Transverse colon (tissue), 4 donors: ENCODE measurements at regions not wholly inside any gene's neighbourhood (a gene's known extent, or its start where the extent isn't known, plus 50 kb on each side); places are given as distances from the start of the nearest gene placed in this dataset.

Experiments
- DNase-seq: peaks from one replicate; pipeline ENCODE4 v3.0.0-alpha.2; 2019
- H3K27ac ChIP-seq, 4 donors: fragments of 200-600 bp; sonication (generic); 2 replicates each; pipeline ENCODE4 v1.5.1; 2016 to 2018; ENCODE audit warnings: inconsistent platforms in 4 of 4
- H3K27me3 ChIP-seq: fragments of 200-600 bp; sonication (generic); 2 replicates; pipeline ENCODE4 v1.5.1; 2017; ENCODE audit warnings: inconsistent platforms
- H3K36me3 ChIP-seq, 4 donors: fragments of 200-600 bp; sonication (generic); 2 replicates each; pipeline ENCODE4 v1.5.1; 2017 to 2019; ENCODE audit warnings: inconsistent platforms in 4 of 4
- H3K4me1 ChIP-seq, 4 donors: fragments of 200-600 bp; sonication (generic); 2 replicates each; pipeline ENCODE4 v1.5.1; 2017 to 2020; ENCODE audit warnings: inconsistent platforms in 4 of 4
- H3K4me3 ChIP-seq, 4 donors: fragments of 200-600 bp; sonication (generic); 1 replicate in 1 of 4; 2 replicates in 3 of 4; pipeline versions ENCODE4 v1.5.1 to v1.6.1; 2017 to 2019; ENCODE audit warnings: inconsistent platforms in 4 of 4
- H3K9me3 ChIP-seq, 2 donors: fragments of 200-600 bp; sonication (generic); 2 replicates each; pipeline ENCODE4 v1.5.1; 2017 to 2019; ENCODE audit warnings: inconsistent platforms in 2 of 2
- EP300 ChIP-seq: sonication (generic); formaldehyde crosslinking; IDR thresholded peaks from one replicate; pipeline ENCODE4 v1.6.1; 2017; ENCODE audit warnings: antibody characterized with exemption, low read depth
- POLR2A ChIP-seq: fragments of 450-650 bp; IDR thresholded peaks from one replicate; pipeline ENCODE4 v1.6.1; 2016; ENCODE audit warnings: antibody characterized with exemption, mild to moderate bottlenecking, moderate library complexity
- POLR2AphosphoS5 ChIP-seq, 3 donors: sonication (generic); formaldehyde crosslinking; IDR thresholded peaks; one replicate each; pipeline ENCODE4 v1.6.1; 2016; ENCODE audit warnings: antibody characterized with exemption in 3 of 3
- WGBS, 2 donors: methylation state at CpG; one replicate each; pipeline ENCODE4 v1.1.5; 2018; ENCODE audit warnings: low coverage in 1 of 2; 5-methylcytosine and 5-hydroxymethylcytosine counted together
- in situ Hi-C, 4 donors: fragments of 200-750 bp; cut with MboI; loops; one replicate each; pipeline versions ENCODE4 v1.15.0 to v1.15.1; 2017; ENCODE audit warnings: low sequenced_read_pairs in 3 of 4, low pct_ligation_motif_present in 1 of 4, low pct_unique_long_range_greater_than_20kb in 1 of 4
- intact Hi-C: fragments of 100-400 bp; cut with DNase I; formaldehyde crosslinking; loops from one replicate; pipeline ENCODE4 v1.15.1; 2023; ENCODE audit warnings: low total_unique reads
- TF ChIP-seq, protein P1 (sequence below), 5 experiments: fragments of 200-600 bp in 3 of 5; fragments of 450-650 bp in 2 of 5; sonication (generic) in 3 of 5; IDR thresholded peaks; 1 replicate in 2 of 5; 2 replicates in 3 of 5; pipeline ENCODE4 v1.5.1; 2016 to 2017; ENCODE audit warnings: antibody characterized with exemption in 5 of 5, inconsistent platforms in 3 of 5, mild to moderate bottlenecking in 2 of 5, moderate library complexity in 1 of 5

DNA sequence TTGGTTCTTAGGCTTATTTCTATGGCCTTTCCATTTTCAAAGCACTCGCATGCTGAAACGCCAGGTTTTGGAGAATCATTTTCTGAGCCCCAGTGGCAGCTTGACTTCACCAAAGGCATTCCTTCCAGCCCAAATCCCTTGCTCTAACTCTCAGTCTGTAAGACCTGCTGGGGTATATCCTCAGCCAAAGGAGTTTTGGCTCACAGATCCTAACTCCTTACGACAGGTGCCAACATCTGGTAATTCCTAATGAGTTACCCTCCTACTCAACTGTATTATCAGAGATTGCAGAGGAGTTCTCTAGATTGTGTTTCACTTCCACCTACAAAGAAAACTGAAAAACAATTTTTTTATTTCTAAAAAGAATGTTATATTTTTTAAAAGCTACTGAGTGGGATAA is 79.0 kb upstream of the RAB27B start:
- no peak for DNase-seq
- intact Hi-C loops (no loop called here), in situ Hi-C loops (no loop called here)
- Histone ChIP-seq H3K4me3 (no peak overlapping the region), H3K9me3 (no peaks in the 10 kb centered on the region), H3K27ac (no peak overlapping the region), H3K27me3 (no peaks in the 10 kb centered on the region), H3K4me1 (peaks cover 0 to 10% (median 3%) of the 10 kb centered on the region in 4 donors), H3K36me3 (no peaks in the 10 kb centered on the region)
- TF ChIP-seq POLR2A (no peak), POLR2AphosphoS5 (IDR thresholded peaks at IDR 0.05) (no peak), EP300 (no peak)
- TF ChIP-seq, protein P1, sequence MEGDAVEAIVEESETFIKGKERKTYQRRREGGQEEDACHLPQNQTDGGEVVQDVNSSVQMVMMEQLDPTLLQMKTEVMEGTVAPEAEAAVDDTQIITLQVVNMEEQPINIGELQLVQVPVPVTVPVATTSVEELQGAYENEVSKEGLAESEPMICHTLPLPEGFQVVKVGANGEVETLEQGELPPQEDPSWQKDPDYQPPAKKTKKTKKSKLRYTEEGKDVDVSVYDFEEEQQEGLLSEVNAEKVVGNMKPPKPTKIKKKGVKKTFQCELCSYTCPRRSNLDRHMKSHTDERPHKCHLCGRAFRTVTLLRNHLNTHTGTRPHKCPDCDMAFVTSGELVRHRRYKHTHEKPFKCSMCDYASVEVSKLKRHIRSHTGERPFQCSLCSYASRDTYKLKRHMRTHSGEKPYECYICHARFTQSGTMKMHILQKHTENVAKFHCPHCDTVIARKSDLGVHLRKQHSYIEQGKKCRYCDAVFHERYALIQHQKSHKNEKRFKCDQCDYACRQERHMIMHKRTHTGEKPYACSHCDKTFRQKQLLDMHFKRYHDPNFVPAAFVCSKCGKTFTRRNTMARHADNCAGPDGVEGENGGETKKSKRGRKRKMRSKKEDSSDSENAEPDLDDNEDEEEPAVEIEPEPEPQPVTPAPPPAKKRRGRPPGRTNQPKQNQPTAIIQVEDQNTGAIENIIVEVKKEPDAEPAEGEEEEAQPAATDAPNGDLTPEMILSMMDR (IDR thresholded peaks at IDR 0.05), result no peak
- WGBS, 2 donors, result 78 to 89% methylated on average over 3 of the region's 3 CpGs

DNA sequence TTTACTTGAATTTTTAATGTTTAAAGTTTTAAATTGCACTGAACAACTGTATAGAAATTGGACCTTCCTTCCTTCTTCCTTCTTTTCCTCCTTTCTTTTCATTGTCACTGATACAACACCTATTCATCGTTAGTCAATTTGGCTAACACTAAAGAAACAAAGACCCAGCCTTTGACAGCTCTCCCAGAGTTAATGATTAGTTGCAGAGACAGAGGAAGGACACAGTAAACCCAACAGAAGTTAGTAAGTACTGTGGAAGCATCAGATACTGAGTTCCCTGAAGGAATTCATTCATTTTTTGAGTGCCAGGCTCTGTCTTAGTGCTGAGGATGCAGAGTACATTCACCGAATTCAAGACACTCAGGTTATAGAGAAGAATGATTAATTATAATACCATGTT is 77.9 kb upstream of the RAB27B start:
- intact Hi-C loops (loop anchor here (5.0 kb wide), 1 partner anchor 917 kb away; no protein-coding TSS in a partner anchor), in situ Hi-C loops (no loop called here)
- TF ChIP-seq, protein P1 (IDR thresholded peaks at IDR 0.05), result no peak
- no peak for TF ChIP-seq EP300
- TF ChIP-seq POLR2A, result no peak
- no peak for TF ChIP-seq POLR2AphosphoS5 (IDR thresholded peaks at IDR 0.05)
- Histone ChIP-seq H3K9me3 (no peaks in the 10 kb centered on the region), H3K27me3 (no peaks in the 10 kb centered on the region), H3K4me3 (no peak overlapping the region), H3K27ac (peak overlapping the region in 1 of 4 donors; percentile 10), H3K4me1 (peaks cover 0 to 10% (median 3%) of the 10 kb centered on the region in 4 donors), H3K36me3 (no peaks in the 10 kb centered on the region)
- DNase-seq, result no peak
- WGBS, 2 donors, result 38 to 49% methylated on average over 2 of the region's 2 CpGs

DNA sequence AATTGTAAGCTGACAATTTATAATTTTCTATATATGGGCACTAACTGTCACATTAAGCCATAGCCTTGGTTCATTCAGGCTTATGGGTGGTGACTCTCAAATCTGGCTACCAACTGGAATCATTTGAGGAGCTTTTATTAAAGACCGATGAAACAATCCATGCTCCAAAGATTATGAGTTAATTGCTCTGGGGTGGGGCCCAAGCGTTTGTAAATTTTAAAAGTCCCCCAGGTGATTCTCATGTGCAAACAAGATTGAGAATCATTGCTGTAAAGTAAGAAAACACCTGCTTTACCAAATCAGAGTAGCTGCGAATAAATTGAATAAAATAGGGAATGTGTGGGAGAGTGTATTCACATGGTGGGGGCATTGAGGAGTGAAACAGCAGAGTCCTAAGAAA is 76.1 kb upstream of the RAB27B start:
- H3K9me3 ChIP-seq, result no peaks in the 10 kb centered on the region
- intact Hi-C loops, result loop anchor here (5.0 kb wide), 1 partner anchor 915 kb away; no protein-coding TSS in a partner anchor
- TF ChIP-seq POLR2A, result no peak
- TF ChIP-seq, protein P1 (IDR thresholded peaks at IDR 0.05), result no peak
- no peak for TF ChIP-seq EP300
- TF ChIP-seq POLR2AphosphoS5 (IDR thresholded peaks at IDR 0.05), result no peak
- peaks cover 0 to 10% (median 3%) of the 10 kb centered on the region in 4 donors for H3K4me1 ChIP-seq
- H3K36me3 ChIP-seq, result no peaks in the 10 kb centered on the region
- in situ Hi-C loops, result no loop called here
- WGBS, 2 donors, result 38 to 45% methylated on average over 3 of the region's 3 CpGs
- DNase-seq, result no peak
- peak overlapping the region in 1 of 4 donors; percentile 24 for H3K27ac ChIP-seq
- H3K4me3 ChIP-seq, result no peak overlapping the region
- H3K27me3 ChIP-seq, result no peaks in the 10 kb centered on the region

DNA sequence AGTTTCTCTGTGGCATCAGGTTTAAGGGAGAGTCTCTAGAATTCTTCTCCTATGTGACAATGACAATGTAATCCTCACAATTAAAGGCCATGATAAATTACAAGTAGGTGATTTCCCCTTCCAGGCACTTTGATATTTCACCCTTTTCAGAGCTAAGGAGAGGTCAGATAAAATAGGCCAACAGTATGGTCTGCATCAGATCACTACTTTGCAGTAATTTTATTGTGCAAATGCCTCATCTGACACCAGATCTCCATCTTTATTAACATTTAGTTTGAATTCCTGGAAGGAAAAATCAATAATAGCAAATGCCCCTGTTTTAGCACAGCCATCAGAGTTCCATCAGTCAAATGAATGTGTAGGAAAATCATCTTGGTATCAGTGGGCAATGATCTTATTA is 72.8 kb upstream of the RAB27B start:
- no peak for DNase-seq
- in situ Hi-C loops, result no loop called here

More for the DNA sequence above, 72.8 kb upstream of the RAB27B start:
- TF ChIP-seq EP300 (no peak), POLR2A (no peak), POLR2AphosphoS5 (IDR thresholded peaks at IDR 0.05) (no peak)
- TF ChIP-seq, protein P1 (IDR thresholded peaks at IDR 0.05), result no peak
- H3K9me3 ChIP-seq, result no peaks in the 10 kb centered on the region
- H3K36me3 ChIP-seq, result no peaks in the 10 kb centered on the region
- no peaks in the 10 kb centered on the region for H3K27me3 ChIP-seq
- H3K27ac ChIP-seq, result no peak overlapping the region
- H3K4me3 ChIP-seq, result no peak overlapping the region
- peaks cover 0 to 8% (median 3%) of the 10 kb centered on the region in 4 donors for H3K4me1 ChIP-seq
- intact Hi-C loops, result loop anchor here (5.0 kb wide), 1 partner anchor 1922 kb away; no protein-coding TSS in a partner anchor
